SK-N-SH (cell line): ENCODE measurements at regions not wholly inside any gene's neighbourhood (a gene's known extent, or its start where the extent isn't known, plus 50 kb on each side); places are given as distances from the start of the nearest gene placed in this dataset.

ENCODE experiments used
- CTCF ChIA-PET: fragments of 300-600, 350-600 bp; formaldehyde crosslinking; extraction: SDS; loops from one replicate; lab custom pipeline; 2021; lab: Yijun Ruan, JAX
- POLR2A ChIA-PET: fragments of 350-600 bp; sonication (Branson Sonifier 250); formaldehyde crosslinking; extraction: SDS; loops from one replicate; lab custom pipeline; 2020; ENCODE audit warnings: antibody characterized with exemption, inconsistent platforms; lab: Yijun Ruan, JAX
- DNase-seq: peaks from one replicate; pipeline ENCODE4 v3.0.0; 2012
- H2AFZ ChIP-seq: fragments of 200-600 bp; sonication (generic); 2 replicates; pipeline ENCODE4 v1.8.1; 2016; ENCODE audit warnings: antibody characterized with exemption, mild to moderate bottlenecking, low read depth
- H3F3A ChIP-seq: fragments of 200-600 bp; sonication (generic); replicated peaks from 2 replicates; pipeline ENCODE3; 2016; ENCODE audit warnings: antibody characterized with exemption, mild to moderate bottlenecking; ENCODE audit not compliant: insufficient read depth
- H3K27ac ChIP-seq, 2 experiments: fragments of 200-500 bp in 1 of 2; fragments of 200-600 bp in 1 of 2; sonication (Bioruptor generic) in 1 of 2; sonication (generic), shearing (Covaris generic) in 1 of 2; 2 replicates each; pipeline versions ENCODE4 v1.5.1 to v1.6.1; 2014 to 2016; ENCODE audit warnings: low read depth in 2 of 2, inconsistent platforms in 1 of 2, low read length in 1 of 2, mild to moderate bottlenecking in 1 of 2, mixed read lengths in 1 of 2
- H3K27me3 ChIP-seq: fragments of 200-600 bp; sonication (generic), shearing (Covaris generic); 2 replicates; pipeline ENCODE4 v1.6.1; 2016; ENCODE audit warnings: mixed run types; ENCODE audit not compliant: insufficient read depth
- H3K36me3 ChIP-seq, 2 experiments: fragments of 200-500 bp in 1 of 2; fragments of 200-600 bp in 1 of 2; sonication (Bioruptor generic) in 1 of 2; sonication (generic) in 1 of 2; replicated peaks in 1 of 2; 2 replicates each; pipeline versions ENCODE3 to v1.5.1; 2014 to 2016; ENCODE audit warnings: low read length in 1 of 2, mild to moderate bottlenecking in 1 of 2; ENCODE audit not compliant: insufficient read depth in 2 of 2, control insufficient read depth in 1 of 2
- H3K4me1 ChIP-seq, 2 experiments: fragments of 200-500 bp in 1 of 2; fragments of 200-600 bp in 1 of 2; sonication (Bioruptor generic) in 1 of 2; sonication (generic), shearing (Covaris generic) in 1 of 2; 2 replicates each; pipeline versions ENCODE4 v1.5.1 to v1.6.1; 2014 to 2016; ENCODE audit warnings: low read depth in 1 of 2, low read length in 1 of 2, mixed run types in 1 of 2; ENCODE audit not compliant: insufficient read depth in 2 of 2, control insufficient read depth in 1 of 2
- H3K4me2 ChIP-seq: fragments of 200-600 bp; sonication (generic), shearing (Covaris generic); 2 replicates; pipeline ENCODE4 v1.6.1; 2017; ENCODE audit warnings: mixed run types
- H3K4me3 ChIP-seq, 2 experiments: fragments of 200-500 bp in 1 of 2; fragments of 200-600 bp in 1 of 2; sonication (Bioruptor generic) in 1 of 2; sonication (generic), shearing (Covaris generic) in 1 of 2; 2 replicates each; pipeline versions ENCODE4 v1.5.1 to v1.8.1; 2014 to 2016; ENCODE audit warnings: low read depth in 2 of 2, inconsistent platforms in 1 of 2, low read length in 1 of 2, mild to moderate bottlenecking in 1 of 2, mixed read lengths in 1 of 2, moderate library complexity in 1 of 2
- H3K79me2 ChIP-seq: fragments of 200-600 bp; sonication (generic); 2 replicates; pipeline ENCODE4 v1.8.1; 2017; ENCODE audit warnings: mild to moderate bottlenecking; ENCODE audit not compliant: insufficient read depth
- H3K9ac ChIP-seq: fragments of 200-600 bp; sonication (generic); 2 replicates; pipeline ENCODE4 v1.6.1; 2017; ENCODE audit warnings: mixed run types
- H3K9me2 ChIP-seq: fragments of 200-600 bp; sonication (generic); 2 replicates; pipeline ENCODE4 v1.6.1; 2017; ENCODE audit warnings: mixed run types
- H3K9me3 ChIP-seq: fragments of 200-600 bp; sonication (generic); 2 replicates; pipeline ENCODE4 v1.6.1; 2017; ENCODE audit warnings: mixed run types, mild to moderate bottlenecking, moderate library complexity
- H4K20me1 ChIP-seq: fragments of 200-600 bp; sonication (generic); 2 replicates; pipeline ENCODE4 v1.6.1; 2017; ENCODE audit warnings: mild to moderate bottlenecking, mixed run types; ENCODE audit not compliant: insufficient read depth
- FOXJ3 ChIP-seq: sonication (generic); formaldehyde crosslinking; IDR thresholded peaks from 2 replicates; pipeline ENCODE4 v1.5.1; 2020; ENCODE audit warnings: mild to moderate bottlenecking, missing genetic modification reagents
- MEF2A ChIP-seq: IDR thresholded peaks from 2 replicates; pipeline ENCODE4 v1.4.0; 2012; ENCODE audit warnings: low read depth, borderline replicate concordance
- SMC3 ChIP-seq: IDR thresholded peaks from 2 replicates; pipeline ENCODE4 v1.6.1; 2012; ENCODE audit warnings: low read depth, low read length, improper control_type of control experiment
- TAF1 ChIP-seq: IDR thresholded peaks from 2 replicates; pipeline ENCODE4 v1.6.1; 2012; ENCODE audit warnings: low read depth, mild to moderate bottlenecking, low read length, moderate library complexity, borderline replicate concordance
- WGBS: methylation state at CpG from one replicate; pipeline ENCODE4 v1.1.6; 2017; ENCODE audit warnings: low lambda C conversion rate; 5-methylcytosine and 5-hydroxymethylcytosine counted together
- TF ChIP-seq, protein P1 (sequence below): IDR thresholded peaks from 2 replicates; pipeline ENCODE4 v1.6.1; 2012; ENCODE audit warnings: mild to moderate bottlenecking, low read depth, low read length, moderate library complexity
- TF ChIP-seq, protein P2 (sequence below): IDR thresholded peaks from 2 replicates; pipeline ENCODE4 v1.4.0; 2012; ENCODE audit warnings: low read depth, borderline replicate concordance
- TF ChIP-seq, protein P3 (sequence below): fragments of 150-350 bp; IDR thresholded peaks from 2 replicates; pipeline ENCODE4 v1.6.1; 2017; ENCODE audit warnings: antibody characterized with exemption, low read length, low read depth, borderline replicate concordance

DNA sequence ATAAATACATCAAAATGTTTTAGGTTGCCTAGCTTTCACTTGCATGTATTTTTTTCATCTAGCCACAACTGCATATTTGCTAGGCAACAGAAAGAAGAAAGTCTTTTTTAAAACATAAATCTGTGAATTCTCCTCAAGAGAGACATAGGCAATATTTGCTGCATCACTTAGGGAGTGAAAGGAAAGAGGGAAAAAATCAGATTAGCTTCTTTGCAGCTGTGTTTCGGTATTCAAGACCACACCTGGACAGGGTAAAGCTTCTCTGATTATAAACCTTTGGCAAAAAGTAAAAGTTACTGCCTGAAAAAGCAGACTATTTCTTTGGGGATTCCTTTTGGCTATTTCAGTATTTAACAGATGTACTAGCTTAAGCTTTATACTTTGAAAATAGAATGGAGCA is 280.9 kb upstream of the ZSWIM2 start:
- Histone ChIP-seq H3K27ac (no peak overlapping the region), H3K4me3 (no peak overlapping the region), H3K9me3 (no peaks in the 10 kb centered on the region), H3K79me2 (no peaks in the 10 kb centered on the region), H4K20me1 (no peaks in the 10 kb centered on the region), H3K4me2 (no peak overlapping the region), H3K27me3 (no peaks in the 10 kb centered on the region), H3K9ac (no peak overlapping the region), H3K4me1 (peaks cover 0 to 4% of the 10 kb centered on the region in 2 experiments; a peak in 2 of 4 replicates), H3K9me2 (no peaks in the 10 kb centered on the region), H3F3A (no peaks in the 10 kb centered on the region), H2AFZ (no peak overlapping the region), H3K36me3 (no peaks in the 10 kb centered on the region)
- 37% methylated on average over 1 of the region's 1 CpG for WGBS
- TF ChIP-seq MEF2A (no peak), FOXJ3 (CRISPR knock-in tag) (no peak), SMC3 (no peak), TAF1 (no peak)
- TF ChIP-seq, protein P1, sequence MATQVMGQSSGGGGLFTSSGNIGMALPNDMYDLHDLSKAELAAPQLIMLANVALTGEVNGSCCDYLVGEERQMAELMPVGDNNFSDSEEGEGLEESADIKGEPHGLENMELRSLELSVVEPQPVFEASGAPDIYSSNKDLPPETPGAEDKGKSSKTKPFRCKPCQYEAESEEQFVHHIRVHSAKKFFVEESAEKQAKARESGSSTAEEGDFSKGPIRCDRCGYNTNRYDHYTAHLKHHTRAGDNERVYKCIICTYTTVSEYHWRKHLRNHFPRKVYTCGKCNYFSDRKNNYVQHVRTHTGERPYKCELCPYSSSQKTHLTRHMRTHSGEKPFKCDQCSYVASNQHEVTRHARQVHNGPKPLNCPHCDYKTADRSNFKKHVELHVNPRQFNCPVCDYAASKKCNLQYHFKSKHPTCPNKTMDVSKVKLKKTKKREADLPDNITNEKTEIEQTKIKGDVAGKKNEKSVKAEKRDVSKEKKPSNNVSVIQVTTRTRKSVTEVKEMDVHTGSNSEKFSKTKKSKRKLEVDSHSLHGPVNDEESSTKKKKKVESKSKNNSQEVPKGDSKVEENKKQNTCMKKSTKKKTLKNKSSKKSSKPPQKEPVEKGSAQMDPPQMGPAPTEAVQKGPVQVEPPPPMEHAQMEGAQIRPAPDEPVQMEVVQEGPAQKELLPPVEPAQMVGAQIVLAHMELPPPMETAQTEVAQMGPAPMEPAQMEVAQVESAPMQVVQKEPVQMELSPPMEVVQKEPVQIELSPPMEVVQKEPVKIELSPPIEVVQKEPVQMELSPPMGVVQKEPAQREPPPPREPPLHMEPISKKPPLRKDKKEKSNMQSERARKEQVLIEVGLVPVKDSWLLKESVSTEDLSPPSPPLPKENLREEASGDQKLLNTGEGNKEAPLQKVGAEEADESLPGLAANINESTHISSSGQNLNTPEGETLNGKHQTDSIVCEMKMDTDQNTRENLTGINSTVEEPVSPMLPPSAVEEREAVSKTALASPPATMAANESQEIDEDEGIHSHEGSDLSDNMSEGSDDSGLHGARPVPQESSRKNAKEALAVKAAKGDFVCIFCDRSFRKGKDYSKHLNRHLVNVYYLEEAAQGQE = no peak
- TF ChIP-seq, protein P2, sequence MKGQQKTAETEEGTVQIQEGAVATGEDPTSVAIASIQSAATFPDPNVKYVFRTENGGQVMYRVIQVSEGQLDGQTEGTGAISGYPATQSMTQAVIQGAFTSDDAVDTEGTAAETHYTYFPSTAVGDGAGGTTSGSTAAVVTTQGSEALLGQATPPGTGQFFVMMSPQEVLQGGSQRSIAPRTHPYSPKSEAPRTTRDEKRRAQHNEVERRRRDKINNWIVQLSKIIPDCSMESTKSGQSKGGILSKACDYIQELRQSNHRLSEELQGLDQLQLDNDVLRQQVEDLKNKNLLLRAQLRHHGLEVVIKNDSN = no peak
- TF ChIP-seq, protein P3, sequence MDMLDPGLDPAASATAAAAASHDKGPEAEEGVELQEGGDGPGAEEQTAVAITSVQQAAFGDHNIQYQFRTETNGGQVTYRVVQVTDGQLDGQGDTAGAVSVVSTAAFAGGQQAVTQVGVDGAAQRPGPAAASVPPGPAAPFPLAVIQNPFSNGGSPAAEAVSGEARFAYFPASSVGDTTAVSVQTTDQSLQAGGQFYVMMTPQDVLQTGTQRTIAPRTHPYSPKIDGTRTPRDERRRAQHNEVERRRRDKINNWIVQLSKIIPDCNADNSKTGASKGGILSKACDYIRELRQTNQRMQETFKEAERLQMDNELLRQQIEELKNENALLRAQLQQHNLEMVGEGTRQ = no peak
- no peak for DNase-seq
- POLR2A ChIA-PET = no interaction called here
- CTCF ChIA-PET = interaction anchor here (0.6 to 1.2 kb wide), 2 partner anchors 13 to 17 kb away, joined by 3 to 5 read pairs; no protein-coding TSS in a partner anchor

DNA sequence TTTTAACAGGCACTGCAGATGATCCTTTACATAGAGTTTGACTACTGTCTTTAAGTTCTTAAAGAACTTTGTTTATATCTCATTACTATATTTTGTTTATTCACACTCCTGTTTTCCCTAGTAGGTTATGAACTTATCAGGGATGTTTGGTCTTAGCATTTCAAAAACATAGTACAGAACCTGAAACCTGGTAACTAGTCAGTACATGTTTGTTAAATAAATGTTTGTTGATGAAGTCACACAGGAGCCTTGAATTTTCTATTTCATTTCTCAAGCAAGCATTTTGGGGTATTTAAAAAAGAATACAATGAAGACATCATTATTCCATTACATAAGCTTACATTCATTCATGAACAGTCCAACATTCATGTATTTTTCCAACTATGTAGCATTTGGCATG is 280.3 kb upstream of the ZSWIM2 start:
- H3F3A ChIP-seq = no peaks in the 10 kb centered on the region
- H3K4me1 ChIP-seq = peaks cover 0 to 4% of the 10 kb centered on the region in 2 experiments; a peak in 3 of 4 replicates
- DNase-seq = no peak
- H2AFZ ChIP-seq = no peak overlapping the region
- no peak for TF ChIP-seq MEF2A
- TF ChIP-seq, all 33 proteins: peak for 0
- H3K4me2 ChIP-seq = no peak overlapping the region
- H3K36me3 ChIP-seq = no peaks in the 10 kb centered on the region
- no peaks in the 10 kb centered on the region for H4K20me1 ChIP-seq
- no peaks in the 10 kb centered on the region for H3K9me2 ChIP-seq
- H3K4me3 ChIP-seq = no peak overlapping the region
- no peaks in the 10 kb centered on the region for H3K9me3 ChIP-seq
- ChIA-PET CTCF (interaction anchor here (0.6 to 1.2 kb wide), 2 partner anchors 14 to 17 kb away, joined by 3 to 5 read pairs; no protein-coding TSS in a partner anchor), POLR2A (no interaction called here)
- H3K9ac ChIP-seq = no peak overlapping the region
- no peak overlapping the region for H3K27ac ChIP-seq
- no peaks in the 10 kb centered on the region for H3K27me3 ChIP-seq
- no peaks in the 10 kb centered on the region for H3K79me2 ChIP-seq
